GM21825 (cell line): ENCODE measurements at regions not wholly inside any gene's neighbourhood (a gene's known extent, or its start where the extent isn't known, plus 50 kb on each side); places are given as distances from the start of the nearest gene placed in this dataset.

Experiments used
- ATAC-seq: cut with Tn5 transposase; IDR thresholded peaks from one replicate; pipeline ENCODE4 v1.9.1; 2021; ENCODE audit warnings: mild to moderate bottlenecking, moderate library complexity; ENCODE audit not compliant: unreplicated experiment

DNA sequence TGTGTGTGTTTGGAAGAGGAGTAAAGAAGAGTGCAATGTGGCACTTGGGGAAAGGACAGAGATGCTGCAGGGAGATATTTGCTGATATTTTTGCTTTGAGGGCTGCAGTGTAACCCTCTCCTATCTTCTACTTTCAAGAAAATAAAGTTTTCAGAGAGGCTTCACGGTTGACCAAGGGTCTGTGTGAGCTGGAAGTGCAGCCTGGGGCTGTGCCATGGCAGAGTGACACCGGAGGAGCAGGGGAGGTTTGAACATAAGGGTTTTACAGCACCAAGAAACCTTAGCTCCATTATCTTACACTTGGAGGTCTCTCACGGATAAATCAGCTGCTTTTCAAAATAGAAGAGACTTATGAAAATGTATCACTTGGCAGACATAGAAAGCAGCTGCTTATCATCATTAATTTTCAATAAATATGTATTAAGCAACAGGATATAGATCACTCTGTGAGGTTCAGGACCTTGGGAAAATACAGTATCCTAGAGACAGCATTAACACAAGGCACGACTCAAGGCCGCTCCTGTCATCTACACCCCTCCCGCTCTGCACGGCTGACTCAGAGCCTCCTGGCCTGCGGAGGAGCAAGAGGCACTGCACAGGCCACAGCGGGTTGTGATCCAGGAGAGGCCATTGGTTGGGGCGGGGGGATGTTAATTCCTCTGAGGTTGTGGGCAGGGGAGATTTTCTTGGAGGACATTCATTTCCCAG, 127.8 kb downstream of the COPS8 start:
- ATAC-seq, result no peak

DNA sequence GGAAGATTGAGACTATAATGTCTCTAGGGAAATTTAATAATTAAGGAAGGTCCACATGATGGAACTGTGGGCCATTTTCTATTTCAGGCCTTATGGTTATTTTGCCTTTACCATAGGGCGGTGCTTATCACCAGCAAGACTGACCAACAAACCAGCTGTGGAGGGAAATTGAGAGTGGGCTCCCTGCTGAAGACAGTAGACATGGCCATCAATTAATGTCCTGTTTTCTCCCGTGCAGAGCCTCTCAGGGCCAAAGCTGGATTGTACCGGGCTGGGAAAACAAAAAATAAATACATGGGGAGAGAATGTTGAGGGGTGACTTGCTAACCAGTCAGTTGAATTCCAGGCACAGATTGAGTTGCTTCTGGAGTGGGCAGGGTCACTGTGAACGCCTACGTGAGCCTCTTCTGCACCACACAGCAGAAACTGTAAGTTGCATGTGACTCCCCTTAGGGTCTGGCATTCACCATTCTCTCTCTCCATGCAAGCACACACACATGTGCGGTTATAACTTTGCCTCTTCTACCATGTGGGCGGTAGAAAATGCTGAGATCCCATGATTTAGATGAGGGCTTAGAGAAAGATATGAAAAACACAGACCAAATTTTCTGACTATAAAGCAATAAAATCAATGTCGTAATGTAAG, 128.5 kb downstream of the COPS8 start:
- no peak for ATAC-seq

DNA sequence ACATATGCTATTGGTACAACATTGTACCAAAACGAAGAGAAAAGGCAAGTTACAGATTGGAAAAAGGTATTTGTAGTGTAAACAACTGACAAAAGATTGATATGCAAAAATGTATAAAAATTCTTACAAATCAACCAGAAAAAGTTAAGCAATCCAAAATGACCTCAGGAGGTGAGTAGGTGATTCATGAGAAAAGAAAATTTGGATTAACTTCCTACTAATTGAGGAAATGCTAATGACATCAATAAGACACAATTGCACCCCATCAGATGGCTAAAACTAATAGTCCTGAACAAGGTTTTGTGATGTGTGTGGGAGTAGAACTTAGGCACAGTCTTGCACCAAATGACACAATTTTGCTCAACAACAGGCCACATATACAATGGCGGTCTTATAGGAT, 129.3 kb downstream of the COPS8 start:
- ATAC-seq, result no peak

DNA sequence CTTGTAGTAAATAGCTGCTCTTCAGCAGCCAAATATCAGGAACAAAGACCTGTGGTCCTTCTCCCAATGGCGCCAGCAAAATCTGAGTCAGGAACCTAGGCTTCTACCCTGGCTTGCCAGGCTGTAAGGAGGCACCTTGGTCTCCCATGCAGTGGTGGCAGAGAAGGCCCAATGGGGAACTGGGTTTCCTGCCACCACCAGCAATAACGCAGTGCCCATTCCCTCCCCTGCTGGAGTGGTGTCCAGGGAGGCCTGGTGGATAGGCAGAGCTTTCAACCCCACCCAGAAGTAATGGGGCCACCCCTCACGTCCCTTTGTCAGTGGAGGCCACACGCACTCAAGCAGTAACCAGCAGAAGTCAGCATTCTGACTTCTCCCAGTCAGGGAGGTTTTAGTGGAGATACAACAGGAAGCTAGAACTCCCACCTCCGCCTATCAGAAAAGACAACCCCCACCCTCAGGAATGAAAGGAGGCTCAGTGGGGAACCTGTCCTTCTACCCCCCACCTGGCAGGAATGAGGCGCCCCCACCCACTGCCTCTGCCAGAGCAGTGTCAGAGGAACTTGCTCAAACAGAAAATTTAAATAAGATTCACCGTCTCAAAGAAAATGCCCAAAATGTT, 132.4 kb downstream of the COPS8 start:
- ATAC-seq, result no peak

DNA sequence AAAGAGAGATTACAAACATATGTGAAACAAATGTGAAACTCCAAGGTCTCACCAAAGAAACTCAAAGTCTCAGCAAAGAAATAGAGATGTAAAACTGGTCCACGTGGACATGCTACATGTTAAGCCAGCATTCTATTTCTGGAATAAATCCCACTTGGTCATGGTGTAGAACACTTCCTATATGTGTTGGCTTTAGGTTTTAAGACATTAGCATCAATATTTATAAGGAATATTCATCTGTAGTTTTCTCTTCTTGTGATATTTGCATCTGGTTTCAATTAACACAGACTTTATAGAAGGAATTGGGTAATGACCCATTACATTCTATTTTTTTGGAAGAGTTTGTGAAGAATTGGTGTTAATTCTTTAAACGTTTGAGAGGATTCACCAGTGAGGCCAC, 133.1 kb downstream of the COPS8 start:
- no peak for ATAC-seq

DNA sequence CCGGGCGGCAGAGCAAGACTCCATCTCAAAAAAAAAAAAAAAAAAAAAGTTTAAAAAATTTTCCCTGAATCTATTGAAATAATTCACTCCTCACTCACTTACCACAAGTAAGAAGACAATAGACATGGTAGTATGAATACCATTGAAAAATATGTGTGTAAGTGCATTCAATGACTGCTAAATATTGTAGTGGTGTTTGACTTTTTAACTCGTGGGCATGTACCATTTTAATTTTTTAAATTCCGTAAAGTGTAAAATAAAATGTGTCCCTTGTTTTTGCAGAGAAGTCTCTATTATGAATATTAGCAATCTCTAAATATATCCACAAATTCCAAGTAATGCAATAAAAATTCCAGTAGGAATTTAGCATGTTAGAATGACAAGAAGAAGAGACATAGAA, 134.1 kb downstream of the COPS8 start:
- ATAC-seq, result no peak

DNA sequence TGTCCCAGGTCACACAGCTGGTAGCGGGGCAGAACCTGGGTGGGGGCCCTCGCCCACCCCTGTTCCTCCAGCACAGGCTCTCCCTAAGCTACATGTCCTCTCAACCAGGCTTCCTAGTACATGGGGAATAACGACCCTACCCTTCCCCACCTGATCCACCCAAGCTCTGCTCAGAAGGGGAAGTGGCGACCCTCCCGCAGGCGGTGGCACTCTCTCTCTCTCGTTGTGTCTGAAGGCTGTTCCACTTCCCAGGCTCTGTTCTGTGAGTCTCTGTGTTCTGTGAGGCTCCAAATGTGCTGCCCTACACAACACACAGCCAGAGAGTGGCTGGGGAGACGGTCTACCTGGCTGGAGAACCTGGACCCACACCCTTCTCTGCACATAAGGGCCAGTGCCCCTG, 135.8 kb downstream of the COPS8 start:
- ATAC-seq, result no peak

DNA sequence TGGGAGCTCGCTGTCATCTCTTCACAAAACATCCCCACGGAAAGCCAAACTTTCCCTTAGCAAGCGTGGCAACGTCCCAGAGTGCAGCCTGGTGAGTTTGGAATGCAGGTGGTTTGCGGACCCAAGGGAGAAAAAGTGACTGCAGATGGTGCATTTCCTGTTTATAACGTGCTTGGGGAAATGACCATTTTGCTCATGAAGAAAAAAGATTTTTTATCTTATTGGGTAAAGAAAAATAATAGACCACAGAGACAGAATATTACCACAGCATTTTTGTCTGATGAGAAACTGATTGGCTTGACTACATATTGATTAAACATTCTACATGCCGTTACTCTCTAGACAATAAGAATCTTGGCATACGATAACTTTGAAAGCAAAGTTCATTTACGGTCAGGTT, 136.5 kb downstream of the COPS8 start:
- no peak for ATAC-seq

DNA sequence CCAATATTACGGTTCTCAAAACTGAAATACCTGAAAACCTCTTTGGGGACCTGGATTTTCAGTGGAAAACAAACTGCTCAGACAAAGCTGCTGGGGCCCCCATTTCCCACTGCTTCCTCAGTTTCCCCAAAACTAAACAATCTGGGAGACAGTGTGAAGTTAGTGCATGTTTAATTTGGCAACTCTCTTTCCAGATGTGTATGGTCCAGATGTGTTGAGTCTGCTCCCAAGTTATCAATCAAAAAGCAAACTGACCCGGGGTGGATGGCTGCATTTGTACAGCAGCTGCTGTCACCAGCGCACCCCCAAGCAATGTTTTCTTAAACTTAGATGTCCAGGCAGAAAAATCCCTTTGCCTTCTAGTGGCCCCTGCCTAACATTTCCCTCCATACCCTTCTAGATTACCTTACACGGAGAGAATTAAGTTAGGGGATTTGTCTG, 136.9 kb downstream of the COPS8 start:
- no peak for ATAC-seq

DNA sequence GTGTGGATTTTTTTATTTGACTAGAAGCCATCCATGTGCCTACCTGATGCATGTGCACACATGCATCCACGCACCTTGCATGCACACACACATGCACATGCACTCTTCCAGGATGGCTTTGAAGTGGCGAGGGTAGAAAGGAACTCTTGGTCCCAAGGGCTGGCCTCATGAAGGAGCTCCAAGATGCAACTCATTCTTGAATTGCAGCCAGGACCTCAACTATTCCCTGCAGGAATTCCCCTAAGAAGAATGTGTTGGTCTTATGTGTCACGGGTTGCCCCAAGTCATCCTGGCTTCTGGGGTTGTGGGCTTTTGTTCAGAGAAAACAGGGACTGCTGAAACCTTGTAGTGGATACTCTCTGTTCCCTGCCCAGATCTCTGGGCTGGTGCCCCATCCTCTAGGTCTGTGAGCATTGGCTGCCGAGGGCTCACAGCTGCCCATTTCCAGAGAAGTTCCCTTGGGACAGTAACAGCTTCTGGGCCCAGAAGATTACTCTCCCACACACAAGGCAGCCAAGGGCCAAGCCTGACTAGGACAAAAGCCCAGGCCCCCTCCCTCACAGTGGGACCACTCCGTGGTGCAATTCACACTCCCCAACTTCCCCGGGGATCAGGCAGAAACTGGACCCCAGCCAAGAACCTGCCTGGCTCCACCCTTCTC, 137.6 kb downstream of the COPS8 start:
- ATAC-seq, result no peak

DNA sequence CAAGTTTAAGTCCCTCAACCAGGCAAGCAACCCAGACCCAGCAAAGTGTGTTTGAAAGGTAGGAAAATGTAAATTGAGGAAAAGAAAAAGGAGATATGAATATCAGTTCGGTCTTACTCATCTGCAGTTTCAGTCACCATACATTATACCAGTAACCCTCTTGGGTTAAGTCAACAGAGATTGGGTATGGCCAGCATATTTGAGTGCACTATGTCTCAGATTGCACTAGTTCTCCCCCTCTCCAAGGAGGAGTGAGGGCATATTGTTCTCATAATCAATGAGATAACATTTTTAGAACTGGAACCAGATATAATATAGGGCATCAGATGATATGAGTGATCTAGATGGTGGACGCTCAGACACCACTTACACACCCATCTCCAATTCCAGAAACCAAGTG, 141.5 kb downstream of the COPS8 start:
- ATAC-seq, result no peak

DNA sequence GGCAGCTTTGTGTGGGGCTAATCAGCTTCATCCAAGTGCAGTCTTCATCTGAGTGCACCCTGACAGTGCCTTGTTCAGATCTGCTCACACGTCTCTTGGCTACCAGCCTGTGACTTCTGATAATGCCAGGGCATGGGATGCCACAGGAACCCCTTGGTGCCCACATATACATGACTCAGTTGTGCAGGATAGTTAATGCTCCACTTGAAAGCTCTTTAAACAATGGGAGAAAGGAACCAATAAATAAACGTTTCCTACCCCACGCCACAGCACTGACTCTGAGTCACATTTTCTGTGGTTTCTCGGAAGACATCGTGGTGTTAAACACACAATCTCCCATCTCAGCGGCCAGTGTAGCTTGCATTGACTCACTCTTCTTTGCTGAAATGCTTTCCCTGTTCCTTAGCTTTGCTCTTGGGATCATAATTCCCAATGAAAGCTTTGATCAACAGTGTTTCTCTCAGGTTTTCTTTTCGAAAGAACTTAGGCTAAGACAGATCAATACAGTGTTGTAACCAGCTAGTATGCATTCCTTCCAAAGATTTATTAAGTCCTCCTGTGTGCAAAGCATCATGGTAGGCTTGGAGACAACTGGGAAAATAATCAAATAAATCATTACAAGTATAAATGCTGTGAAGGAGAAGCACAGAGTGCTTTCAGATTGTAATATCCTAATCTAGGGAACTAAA, 142.0 kb downstream of the COPS8 start:
- ATAC-seq, result no peak

DNA sequence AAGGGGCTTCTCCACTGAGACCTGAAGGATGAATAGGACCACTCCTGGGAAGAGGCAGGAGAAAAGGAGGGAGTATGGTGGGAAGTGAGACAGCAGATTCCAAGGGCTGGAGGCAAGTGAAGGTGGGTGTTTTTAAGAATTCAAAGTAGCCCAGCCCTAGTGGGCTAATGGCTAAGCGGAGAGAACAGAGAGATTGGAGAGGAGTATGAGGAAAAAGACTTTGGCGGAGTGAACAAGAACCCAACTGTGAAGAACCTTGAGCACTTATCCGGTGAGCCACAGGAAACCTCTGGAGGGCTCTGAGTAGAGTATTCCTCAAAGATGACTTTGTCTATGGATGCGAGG, 142.6 kb downstream of the COPS8 start:
- ATAC-seq, result no peak

DNA sequence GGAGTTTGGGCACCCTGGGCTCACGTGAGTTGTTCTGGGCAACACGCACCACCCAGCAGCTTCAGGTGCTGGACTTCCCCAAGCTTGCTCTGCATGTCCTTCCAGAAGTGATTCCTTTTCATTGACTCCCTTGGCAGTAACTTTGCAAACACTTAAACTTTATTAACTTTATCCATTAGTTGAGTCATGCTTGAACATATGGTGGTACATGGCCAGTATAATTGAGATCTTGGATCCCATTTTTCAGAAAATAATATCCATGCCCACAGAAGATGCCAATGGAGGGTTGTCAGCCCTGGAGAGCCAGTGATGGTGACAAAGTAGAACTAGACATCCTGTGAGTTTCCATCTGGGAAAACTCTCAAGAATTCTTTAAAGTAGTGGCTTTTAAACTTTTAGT, 144.2 kb downstream of the COPS8 start:
- ATAC-seq, result no peak

DNA sequence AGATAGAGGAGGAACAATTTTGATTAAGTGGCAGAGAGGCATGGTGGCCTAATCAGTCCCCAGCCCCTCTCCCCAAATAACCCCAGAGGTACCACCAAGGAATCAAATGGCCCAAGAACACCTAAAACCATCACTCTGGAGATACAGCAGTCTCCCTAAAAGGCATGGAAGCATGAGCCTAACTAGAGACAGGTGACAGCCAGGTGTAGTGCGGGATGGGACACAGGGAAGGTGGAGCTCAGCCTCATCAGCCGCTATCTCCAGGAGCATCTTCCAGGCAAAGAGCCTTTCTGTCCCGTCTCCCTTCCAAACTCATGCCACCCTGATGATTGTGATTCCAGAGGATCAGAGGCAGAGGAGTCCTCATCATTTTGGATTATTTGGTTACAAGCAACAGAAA, 144.7 kb downstream of the COPS8 start:
- ATAC-seq, result no peak

DNA sequence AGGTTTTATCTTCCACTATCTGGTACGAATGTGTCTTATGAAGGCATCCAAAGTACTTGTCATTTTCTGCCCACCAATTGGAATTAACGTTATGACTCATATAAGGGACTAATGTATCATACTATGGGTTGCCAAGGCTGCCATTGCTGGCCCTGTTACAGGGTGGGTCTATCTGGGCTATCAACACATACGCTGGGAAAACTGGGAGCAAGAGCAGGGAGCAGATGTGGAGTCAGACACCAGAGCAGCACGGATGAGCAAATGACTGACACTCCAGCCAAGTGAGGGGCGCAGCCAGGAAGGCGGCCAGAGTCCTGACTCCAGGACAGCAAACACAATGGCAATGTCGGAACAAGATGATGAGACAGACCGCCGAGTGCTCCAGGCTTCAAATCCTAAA, 145.9 kb downstream of the COPS8 start:
- ATAC-seq, result no peak

DNA sequence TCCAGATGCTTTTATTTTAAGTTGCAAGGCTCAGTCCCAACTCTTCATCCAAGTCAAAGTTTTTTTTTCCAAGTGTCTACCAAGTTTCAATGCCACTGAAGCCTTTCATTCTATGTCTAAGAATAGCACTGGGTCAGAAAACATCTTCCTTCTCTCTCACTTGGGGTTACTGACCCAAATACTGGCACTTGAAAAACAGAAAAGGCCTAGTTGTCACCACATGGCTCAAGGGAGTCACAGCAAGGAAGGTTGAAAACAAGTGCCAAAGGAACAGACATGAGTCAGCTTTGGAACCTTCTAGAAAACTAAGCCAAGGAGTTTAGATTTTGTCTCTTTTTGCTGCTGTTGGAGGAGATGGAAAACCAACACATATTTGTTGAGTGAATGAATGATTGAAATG, 146.5 kb downstream of the COPS8 start:
- no peak for ATAC-seq

DNA sequence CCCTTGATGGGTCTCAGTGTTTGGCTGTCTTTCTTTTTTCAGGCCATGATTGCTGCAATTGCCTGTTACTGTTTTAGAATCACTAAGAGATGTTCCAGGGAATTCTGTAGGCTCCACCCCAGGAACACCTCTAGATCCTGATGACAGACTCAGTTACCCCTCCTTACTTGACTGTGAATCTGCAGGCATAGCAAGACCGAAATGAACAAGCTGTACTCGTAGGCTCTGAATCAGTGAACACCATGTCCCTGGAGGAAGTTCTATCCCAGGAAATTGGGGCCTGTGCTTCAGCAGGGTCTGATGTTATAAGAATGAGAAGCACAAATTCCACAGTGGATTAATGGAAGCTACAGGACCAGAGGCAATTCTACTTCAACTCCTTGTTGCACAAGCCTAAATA, 148.6 kb downstream of the COPS8 start:
- ATAC-seq, result no peak

DNA sequence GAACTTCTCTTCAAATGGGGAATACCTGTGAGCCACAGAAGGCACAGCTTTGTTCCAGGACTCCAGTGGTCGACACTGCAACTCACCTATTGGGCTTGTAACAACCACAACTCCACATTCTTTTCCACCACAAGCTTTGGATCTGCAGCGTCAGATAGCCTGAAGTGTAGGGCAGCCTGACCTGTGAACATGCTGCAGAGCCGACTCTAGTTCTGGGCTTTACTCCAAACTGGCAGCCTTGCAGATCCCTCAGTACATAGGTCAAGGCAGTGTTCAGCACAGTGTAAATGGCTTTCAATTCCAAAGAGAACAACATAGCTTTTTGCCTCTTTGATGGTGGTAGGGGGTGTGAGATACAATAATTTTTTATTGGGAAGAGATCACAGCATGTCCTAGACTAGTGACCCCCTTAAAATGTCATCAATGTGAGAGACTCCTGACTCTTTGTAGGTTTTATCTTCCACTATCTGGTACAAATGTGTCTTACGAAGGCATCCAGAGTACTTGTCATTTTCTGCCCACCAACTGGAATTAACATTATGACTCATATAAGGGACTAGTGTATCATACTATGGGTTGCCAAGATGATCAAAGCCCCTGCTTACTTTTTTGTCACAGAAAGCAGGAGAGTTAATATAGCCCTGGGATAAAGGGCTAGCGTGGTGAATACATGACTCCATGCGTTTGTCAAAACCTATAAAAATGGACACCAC, 149.8 kb downstream of the COPS8 start:
- ATAC-seq, result no peak

DNA sequence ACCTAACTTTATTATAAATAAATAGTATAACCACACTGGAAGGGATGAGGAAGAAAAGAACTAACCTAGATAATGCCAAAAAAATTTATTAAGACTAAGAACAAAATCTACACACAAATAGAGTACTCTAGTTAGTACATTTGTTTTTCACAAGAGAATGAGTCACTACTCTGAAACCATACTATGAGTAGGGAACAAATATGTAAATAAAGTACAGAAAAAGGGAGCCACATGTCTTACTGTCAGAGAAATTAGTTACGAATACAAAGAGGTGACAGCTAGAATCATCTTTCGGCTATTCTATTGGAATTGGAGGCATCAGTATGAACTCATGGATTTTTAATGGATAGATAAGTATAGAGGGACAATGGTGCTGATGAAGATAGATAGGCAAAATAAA, 150.5 kb downstream of the COPS8 start:
- ATAC-seq, result no peak

DNA sequence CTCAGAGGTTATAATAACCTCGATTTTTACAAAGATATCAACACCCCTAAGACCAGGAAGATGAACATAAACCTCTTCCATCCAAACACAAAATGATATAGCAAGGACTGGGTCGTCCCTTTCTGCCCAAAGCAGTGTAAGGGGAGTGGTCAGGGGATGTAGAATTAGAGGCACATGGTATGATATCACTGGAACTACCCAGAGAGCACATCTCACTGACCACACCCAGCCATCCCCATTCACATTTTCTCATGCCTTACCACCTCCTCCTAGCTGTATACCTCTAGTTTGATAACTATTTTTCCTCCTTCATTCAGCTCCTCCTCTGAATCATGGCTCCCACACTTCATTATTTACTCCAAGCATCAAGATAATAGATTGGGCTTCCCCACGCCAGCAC, 152.6 kb downstream of the COPS8 start:
- no peak for ATAC-seq
